ENCODE measurements at regions not wholly inside any gene's neighbourhood (a gene's known extent, or its start where the extent isn't known, plus 50 kb on each side); places are given as distances from the start of the nearest gene placed in this dataset.

DNA sequence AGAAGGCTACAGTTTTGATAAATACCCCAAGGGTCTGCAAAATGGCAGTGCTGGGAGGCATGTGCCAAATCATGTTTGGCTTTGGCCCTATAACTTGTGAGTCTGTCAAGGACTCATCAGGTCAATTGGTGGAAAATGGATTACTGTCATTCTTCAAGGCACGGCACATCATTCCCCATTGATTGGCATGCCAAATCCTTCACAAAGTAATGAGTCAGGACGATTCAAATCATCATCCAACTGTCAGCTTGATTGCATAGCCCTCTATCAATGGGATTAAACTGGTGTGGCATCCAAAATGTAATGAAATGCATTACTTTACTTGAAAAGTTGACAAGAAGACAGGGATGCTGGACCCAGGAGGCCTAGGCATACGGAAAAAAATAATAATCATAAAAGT, 441.6 kb upstream of the PIK3C3 start:
- H3K27ac ChIP-seq: no peak overlapping the region
- CTCF ChIA-PET: interaction anchor here (0.6 kb wide), 1 partner anchor 8 kb away, joined by 3 read pairs; no protein-coding TSS in a partner anchor

DNA sequence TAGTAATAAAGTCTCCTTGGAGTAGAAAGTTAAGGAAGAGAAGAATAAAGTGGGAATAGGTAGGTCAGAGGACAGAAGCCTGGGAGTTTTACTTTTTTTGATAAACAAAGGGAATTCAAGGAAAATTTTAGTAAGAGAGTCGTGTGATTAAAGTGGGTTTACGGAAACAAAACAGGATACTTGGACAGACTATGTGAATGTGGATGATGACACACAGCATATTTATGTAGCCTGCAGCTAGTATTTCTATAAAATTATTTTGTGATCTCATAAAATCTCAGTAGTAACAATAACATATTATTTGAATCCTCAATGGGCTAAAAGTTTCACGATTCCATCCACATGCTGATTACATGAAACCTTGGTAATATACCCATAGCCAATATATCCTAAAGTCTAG, 450.7 kb upstream of the PIK3C3 start:
- ChIA-PET POLR2A (ENCODE audit: low non-redundant PET) (no interaction called here), CTCF (no interaction called here)
- no peak overlapping the region for H3K27ac ChIP-seq
- no peak for DNase-seq (ENCODE audit: low spot score)
- TF ChIP-seq, protein P1, sequence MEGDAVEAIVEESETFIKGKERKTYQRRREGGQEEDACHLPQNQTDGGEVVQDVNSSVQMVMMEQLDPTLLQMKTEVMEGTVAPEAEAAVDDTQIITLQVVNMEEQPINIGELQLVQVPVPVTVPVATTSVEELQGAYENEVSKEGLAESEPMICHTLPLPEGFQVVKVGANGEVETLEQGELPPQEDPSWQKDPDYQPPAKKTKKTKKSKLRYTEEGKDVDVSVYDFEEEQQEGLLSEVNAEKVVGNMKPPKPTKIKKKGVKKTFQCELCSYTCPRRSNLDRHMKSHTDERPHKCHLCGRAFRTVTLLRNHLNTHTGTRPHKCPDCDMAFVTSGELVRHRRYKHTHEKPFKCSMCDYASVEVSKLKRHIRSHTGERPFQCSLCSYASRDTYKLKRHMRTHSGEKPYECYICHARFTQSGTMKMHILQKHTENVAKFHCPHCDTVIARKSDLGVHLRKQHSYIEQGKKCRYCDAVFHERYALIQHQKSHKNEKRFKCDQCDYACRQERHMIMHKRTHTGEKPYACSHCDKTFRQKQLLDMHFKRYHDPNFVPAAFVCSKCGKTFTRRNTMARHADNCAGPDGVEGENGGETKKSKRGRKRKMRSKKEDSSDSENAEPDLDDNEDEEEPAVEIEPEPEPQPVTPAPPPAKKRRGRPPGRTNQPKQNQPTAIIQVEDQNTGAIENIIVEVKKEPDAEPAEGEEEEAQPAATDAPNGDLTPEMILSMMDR (conservative IDR thresholded peaks at IDR 0.05; ENCODE audit: low read depth): no peak

More for the DNA sequence above, 441.6 kb upstream of the PIK3C3 start:
- POLR2A ChIA-PET (ENCODE audit: low non-redundant PET): no interaction called here
- TF ChIP-seq, protein P1 (conservative IDR thresholded peaks at IDR 0.05; ENCODE audit: low read depth): no peak
- no peak for DNase-seq (ENCODE audit: low spot score)

DNA sequence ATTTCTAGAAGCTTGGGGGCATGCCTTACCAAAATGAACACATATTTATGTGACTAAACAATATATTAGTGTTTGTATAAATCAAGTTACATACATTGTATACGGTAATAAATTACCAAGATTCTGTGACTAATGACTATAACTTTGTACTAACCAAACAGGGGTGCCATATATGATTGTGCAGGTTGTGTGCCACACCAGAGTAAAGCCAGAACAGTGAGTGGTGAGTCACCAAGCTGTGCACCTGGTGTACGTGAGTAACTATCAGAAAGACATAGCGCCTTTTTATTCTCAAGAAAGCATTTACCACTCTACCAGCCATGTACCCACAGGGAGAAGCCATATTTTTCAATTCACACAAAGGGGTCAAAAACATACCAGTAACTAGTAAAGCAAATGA, 453.2 kb upstream of the PIK3C3 start:
- ChIA-PET CTCF (no interaction called here), POLR2A (ENCODE audit: low non-redundant PET) (no interaction called here)
- no peak overlapping the region for H3K27ac ChIP-seq
- DNase-seq (ENCODE audit: low spot score): no peak
- TF ChIP-seq, protein P1 (conservative IDR thresholded peaks at IDR 0.05; ENCODE audit: low read depth): no peak

DNA sequence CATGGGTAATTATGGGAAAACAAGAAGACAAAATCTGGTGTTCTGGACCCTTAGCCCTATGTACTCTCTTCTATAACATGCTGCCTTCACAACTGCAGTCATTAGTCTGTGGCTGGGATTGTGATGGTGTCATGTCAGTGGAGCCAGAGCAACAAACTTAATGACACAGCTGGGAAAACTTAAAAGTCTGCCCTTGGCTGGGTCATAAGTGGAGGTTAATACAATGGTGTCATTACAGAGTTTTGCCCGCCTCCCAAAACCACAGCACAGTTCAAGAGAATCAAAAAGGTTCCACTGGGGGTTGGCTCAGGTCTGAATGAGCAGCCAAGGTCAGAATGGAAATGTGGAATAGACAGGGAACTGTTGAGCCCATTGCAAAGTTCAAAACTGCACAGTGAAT, 455.7 kb upstream of the PIK3C3 start:
- TF ChIP-seq, protein P1 (conservative IDR thresholded peaks at IDR 0.05; ENCODE audit: low read depth): no peak
- no peak for DNase-seq (ENCODE audit: low spot score)
- no peak overlapping the region for H3K27ac ChIP-seq
- ChIA-PET POLR2A (ENCODE audit: low non-redundant PET) (no interaction called here), CTCF (no interaction called here)

DNA sequence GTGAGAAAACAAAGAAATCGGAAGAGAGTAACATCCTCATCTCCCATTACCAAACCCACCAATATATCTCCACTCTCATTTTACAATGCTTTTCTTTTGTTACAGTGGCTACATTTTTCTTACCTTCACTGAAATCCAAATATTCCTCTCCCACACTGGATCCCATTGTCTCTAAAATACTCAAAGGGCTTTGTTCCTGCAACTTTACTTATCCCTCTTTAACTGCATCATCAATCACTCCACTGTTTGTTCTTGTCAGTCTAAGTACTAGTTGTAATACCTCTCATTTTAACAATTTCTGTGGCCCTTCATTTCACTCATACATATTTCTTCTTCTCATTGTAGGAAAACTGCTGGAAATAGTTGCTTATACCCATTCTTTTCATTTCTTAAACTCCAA, 464.2 kb upstream of the PIK3C3 start:
- TF ChIP-seq, protein P1 (conservative IDR thresholded peaks at IDR 0.05; ENCODE audit: low read depth): no peak

DNA sequence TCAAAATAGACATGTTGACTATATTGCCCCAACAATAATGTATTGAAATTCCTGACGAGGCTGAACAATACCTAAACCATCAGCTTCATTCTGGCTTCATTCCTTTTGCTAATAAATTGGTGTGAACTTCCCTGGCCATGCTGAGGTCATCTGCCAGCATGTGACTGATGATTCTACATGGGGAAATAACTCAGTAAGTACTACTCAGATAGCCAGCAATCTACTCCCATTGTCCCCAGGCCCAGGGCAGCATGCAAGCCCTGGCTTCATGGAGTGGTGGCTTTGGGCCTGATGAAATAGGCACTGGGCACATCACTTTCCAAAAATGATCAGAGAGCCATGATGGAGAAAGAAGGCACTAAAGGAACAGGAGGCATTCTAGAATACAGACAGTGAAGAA, 468.5 kb upstream of the PIK3C3 start:
- TF ChIP-seq, protein P1 (conservative IDR thresholded peaks at IDR 0.05; ENCODE audit: low read depth): no peak
- ChIA-PET CTCF (no interaction called here), POLR2A (ENCODE audit: low non-redundant PET) (no interaction called here)
- no peak overlapping the region for H3K27ac ChIP-seq
- no peak for DNase-seq (ENCODE audit: low spot score)

More for the DNA sequence above, 464.2 kb upstream of the PIK3C3 start:
- DNase-seq (ENCODE audit: low spot score): no peak
- ChIA-PET CTCF (no interaction called here), POLR2A (ENCODE audit: low non-redundant PET) (no interaction called here)
- no peak overlapping the region for H3K27ac ChIP-seq

DNA sequence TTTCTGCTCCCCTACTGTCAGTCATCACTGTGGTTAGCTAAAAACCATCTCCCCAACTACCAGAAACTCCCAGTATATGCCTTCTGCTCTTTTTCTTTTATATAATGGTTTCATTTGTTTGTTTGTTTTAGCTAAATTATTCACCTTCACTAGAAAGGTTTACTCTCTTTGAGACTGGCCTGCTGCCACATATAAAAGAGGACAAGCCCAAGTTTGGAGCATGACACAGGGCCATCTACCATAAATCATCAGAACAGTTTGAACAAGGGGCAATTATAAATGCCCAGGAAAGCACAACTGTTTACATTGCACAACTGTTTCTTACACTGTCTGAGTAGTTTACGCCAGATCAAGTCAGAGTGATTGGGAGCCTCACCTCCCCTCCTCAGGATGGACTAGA, 471.0 kb upstream of the PIK3C3 start:
- no peak overlapping the region for H3K27ac ChIP-seq
- TF ChIP-seq, protein P1 (conservative IDR thresholded peaks at IDR 0.05; ENCODE audit: low read depth): no peak
- DNase-seq (ENCODE audit: low spot score): no peak
- ChIA-PET POLR2A (ENCODE audit: low non-redundant PET) (no interaction called here), CTCF (no interaction called here)

All from RWPE1 (cell line).